Stimulated activated CD4-positive, alpha-beta T cell treated with anti-CD3 and anti-CD28 coated beads, Interleukin-15, amount 100 ng/mL, for 24 hours (primary cell): ENCODE measurements at regions not wholly inside any gene's neighbourhood (a gene's known extent, or its start where the extent isn't known, plus 50 kb on each side); places are given as distances from the start of the nearest gene placed in this dataset.
"Not testable (repeated sequence)": the region's sequence is repeated elsewhere in the genome, so short reads cannot be mapped to it uniquely, and the experiment has no call there.

Experiments used
- DNase-seq: peaks from one replicate; pipeline ENCODE4 v3.0.0-alpha.2; 2020

DNA sequence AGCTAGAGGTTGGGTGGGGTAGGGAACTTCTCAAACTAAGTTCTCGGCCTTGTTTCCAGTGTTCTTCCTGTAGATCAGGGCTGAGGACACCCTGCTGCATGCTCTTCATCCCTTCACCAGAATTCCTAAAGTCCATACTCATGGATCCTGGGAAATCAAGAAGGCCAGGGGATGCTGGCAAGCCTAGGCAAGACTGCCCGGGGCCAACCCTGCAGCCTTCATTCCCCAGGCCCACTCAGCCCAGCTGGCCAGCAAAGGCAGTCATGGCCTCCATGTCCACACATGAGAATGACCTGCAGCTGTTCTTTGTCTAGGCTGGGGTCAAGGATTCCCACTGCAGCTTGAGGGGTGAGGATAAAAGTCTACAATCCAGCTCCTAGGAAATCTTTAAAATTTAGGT is 109.3 kb upstream of the ETV6 start:
- no peak for DNase-seq

DNA sequence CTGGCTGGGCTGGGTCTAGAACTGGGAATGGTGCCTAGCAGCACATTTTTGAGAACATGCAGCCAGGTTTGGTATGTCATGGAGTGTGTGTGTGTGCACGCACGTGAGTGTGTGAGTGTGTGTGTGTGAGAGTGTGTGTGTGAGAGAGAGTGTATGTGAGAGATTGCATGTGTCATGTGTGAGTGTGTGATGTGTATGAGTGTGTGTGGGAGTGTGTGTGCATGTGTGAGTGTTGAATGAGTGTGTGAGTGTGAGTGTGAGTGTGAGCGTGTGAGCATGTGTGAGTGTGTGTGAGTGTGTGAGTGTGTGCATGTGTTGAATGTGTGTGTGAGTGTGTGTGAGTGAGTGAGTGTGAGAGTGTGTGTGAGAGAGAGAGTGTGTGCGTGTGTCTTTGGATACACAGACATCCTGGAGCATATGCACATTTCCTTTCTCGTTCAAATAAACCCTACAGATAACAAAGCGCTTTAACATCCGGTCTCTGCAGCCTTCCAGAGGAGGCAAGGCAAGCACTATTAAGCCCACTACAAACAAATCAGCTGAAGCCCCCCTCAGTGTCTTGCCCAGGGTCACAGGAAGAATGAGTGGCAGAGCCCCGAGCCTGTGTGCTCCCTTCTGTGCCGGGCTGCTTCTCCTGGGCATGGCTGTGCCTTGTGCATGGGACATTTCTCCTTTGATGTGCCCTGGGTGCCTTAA is 108.7 kb upstream of the ETV6 start:
- DNase-seq: no peak

DNA sequence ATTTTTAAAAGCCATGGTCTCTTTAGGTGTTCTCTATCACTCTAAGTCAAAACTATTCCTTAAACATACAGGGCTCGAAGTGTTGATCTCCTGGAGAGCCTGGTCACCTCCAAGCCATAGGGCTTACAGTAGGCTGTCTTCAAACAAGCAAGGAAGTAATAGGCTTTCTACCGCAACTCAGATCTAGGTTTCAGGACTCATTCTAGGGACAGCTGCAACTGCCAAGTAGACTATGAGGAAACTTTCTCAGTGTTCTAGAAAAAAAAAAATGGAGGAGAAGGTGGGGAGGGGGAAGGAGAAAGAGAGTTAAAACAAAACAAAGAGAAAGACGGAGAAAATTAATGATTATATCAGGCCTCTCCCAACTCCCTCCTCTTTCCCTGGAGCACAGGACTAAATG is 106.9 kb upstream of the ETV6 start:
- no peak for DNase-seq

DNA sequence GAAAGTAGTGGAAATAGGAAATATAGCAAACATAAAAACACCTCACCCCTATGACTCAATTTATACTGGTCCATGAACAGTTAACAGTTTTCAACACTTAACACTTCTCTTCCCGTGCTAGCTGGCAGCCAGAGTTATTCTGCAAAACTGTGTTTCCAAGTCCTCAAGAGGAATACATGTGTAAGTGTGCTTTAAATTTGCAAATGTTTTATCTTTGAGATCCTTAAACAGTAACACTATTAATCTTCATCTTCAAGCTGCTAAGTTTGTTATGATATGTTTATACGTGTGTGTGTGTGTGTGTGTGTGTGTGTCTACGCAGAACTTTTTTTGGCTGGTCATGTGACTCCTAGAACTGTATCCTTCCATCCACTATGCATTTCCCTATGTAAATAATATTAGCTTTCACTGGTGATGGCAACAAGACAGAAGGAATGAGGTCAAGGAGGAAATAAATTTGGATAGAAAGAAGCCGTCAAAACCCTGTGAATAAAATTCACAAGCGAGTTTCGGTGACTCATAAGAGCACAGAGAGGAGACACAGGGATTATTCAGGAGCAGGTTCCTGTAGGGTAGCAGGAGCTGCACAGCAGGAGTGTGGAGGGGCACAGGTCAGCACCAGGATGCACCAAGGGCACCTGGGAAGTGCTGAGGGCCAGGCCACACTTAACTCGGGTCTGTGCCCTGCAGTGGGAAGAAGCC is 105.9 kb upstream of the ETV6 start:
- no peak for DNase-seq

DNA sequence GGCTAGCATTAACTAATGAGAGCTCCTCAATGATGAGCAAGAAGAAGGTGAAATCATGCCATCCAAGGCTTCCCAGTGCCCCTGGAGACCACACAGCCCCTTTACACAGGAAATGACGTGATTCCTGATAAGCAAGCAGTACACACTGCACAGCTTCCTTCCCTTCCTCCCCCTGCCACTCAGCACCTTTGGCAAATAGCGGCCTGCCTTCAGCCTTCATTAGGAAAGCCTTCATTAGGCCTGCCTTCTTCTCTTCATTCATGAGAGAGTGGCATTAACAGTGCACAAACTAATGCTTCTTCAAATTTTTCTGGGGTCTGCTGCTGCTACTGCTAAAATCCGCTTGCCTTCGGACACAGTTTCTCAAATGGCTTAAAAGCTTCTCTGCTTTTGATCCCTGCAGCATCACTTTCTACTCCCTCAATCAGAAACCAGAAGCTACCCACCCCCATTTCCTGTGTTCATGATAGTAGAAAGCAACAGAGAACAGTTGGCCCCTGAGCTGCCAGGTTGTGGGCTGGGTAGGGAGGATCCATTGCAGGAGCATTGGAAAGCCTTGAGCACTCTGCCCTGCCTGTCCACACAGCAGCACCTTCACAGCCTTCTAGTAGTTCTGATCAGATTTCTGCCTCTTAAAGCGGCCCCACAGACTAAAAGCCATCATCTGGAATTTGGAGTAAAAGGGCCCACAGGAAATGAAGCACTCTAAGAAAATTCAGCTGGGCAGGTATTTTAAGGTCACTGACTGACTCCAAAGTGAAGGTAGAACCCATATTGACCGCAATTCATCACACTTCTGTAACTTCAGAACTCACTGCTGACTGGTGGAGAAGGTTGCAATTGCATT is 103.8 kb upstream of the ETV6 start:
- peak; percentile 56 for DNase-seq

DNA sequence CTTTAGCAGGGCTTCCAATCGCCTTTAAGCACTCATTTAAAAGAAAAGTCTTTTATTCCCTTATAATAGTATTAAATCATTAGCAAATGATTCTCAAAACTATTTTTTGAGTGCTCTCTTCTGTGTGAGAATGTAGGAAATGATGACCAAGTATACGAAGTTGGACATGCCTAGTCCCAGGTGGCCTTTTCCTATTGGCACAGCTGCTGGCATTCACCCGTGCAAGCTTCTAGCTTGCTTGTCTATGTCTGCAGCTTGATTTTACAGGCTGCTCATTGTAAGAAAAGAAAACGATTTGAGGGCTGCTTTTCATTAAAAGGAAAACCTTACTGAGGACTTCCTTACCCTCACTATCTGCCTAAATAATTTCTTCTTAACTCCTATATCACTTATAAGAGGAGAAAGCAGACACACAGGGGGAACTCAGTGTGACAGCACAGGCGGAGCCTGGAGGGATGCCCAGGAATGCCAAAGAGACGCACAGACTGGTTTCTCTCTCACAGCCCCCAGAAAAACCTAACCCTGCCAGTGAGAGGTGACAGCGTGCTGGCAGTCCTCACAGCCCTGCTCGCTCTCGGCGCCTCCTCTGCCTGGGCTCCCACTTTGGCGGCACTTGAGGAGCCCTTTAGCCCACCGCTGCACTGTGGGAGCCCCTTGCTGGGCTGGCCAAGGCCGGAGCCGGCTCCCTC is 102.7 kb upstream of the ETV6 start:
- DNase-seq: not testable (repeated sequence)

DNA sequence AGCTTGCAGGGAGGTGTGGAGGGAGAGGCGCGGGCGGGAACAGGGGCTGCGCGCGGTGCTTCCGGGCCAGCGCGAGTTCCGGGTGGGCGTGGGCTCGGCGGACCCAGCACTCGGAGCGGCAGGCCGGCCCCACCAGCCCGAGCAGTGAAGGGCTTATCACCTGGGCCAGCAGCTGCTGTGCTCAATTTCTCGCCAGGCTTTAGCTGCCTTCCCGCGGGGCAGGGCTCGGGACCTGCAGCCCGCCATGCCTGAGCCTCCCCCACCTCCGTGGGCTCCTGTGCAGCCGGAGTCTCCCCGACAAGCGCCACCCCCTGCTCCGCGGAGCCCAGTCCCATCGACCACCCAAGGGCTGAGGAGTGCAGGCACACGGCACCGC is 102.2 kb upstream of the ETV6 start:
- DNase-seq: peak; percentile 39

DNA sequence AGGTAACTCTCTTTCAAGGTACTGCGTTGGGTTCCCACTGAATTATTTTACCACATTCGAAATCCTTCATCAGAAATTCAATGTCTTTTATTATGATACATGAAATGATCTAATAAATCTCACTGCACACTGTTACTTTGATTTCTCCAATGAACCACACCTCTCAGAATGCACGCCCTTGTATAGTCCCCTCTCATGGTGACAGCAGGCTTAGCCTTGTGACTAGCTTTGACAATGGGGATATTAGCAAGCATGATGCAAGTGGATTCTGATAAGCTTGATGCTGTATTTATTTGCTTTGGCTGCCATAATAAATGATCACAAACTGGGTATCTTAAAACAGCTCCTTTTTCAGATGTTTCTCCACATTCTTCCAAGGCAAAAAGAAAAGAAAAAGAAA is 100.4 kb upstream of the ETV6 start:
- DNase-seq: no peak

DNA sequence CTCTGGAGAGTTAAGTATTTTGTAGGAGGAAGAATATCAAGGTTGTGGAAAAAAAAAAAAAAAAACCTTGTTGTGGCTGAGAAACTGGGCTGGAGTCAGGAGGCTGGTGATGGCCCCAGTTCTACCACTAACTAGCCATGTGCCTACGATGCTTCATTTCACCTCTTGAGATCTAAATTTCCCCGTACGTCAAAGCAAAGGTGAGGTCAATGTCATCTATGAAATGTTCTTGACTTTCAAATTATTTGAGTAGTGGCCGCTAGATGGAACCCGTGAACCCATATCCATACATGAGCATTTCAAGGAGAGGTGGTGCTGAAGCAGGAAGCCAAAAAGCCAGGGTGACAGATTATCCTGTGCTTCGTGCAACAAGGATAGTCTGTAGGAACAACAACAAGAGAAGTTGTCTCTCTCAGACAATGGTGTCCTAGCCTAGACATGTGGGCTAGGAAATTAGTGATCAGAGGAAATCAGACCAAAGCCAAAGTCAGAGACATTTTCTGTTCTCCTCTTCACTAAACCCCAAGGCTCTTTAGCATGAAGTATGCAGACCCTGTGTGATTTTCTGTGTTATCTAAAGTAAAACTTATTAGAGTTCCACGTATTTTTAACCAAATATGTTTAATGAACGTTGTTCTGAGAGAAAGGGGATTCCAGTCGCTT is 95.5 kb upstream of the ETV6 start:
- DNase-seq: peak; percentile 68

DNA sequence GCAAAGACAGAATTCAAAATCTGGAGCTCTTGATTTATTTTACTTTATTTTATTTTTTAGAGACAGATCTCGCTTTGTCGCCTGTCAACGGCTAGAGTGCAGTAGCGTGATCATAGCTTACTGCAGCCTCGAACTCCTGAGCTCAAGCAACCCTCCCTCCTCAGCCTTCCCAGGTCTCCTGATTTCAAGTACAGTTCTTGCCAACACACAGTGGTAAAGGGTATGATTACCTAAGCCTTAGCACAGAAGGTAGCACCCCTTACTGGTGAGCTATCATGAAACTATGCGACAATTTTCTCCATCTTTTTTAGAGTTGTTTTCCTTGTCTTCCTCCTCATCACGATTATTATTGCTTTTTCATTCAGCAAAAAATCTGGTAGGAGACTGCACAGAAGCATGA is 94.3 kb upstream of the ETV6 start:
- no peak for DNase-seq

DNA sequence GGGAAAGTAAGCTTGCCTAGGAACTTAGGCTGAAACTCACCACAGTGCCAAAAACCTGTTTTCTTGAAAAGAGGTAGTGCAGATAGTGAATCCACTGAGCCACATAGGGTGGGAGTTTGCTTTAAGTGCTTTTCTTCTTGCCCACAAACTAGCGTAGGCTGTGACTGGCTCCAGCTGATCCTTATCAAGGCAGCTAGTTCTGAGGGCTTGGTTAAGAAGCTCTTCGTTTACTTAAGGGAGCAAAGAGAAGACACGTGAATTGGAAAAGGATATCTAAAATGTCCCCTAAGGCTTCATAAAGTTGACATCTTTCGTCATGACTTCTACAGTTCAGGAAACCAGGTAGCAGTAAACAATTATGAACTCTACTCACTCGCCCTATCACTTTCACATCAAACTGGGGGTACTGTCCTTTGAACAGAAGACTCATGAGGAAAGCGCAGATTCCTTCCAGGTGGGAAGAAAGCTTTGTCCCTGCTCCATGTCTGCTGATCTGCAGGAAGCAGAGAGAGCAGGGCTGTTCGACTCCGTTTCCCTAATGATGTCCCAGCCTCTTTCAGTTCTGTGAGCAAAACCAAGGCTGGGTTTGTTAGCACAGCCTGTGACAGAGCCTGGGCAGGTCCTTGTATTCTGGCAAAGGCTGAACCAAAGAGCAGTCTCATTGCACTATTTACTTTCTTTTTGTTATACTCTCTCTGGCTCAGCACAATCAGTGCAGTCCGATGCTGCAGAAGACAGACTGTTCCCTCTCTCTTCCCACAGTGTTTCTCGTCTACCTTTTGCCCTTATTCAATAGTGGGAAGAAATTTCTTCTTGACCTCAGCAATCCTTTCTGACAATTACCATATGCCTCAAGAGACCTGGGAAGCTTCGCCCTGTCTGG is 93.5 kb upstream of the ETV6 start:
- peak; percentile 37 for DNase-seq

DNA sequence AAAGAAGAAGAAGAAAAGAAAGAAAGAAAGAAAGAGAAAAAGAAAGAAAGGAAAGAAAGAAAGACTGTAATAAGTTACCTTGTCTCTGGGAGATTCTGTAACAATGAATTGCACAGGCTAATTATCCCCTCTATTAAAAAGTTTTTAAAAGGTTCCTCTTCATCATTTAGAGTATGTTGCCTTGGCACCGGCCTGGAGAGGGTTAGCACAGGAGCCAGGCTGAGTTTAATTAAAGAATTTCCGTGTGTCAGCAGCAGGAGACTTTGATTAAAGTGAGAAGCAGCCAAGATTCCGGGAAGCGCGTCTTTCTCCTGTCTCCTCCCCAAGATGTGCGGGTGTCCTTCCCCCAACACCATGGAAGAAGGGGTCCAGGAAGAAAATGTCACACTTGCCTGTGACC is 92.8 kb upstream of the ETV6 start:
- no peak for DNase-seq

DNA sequence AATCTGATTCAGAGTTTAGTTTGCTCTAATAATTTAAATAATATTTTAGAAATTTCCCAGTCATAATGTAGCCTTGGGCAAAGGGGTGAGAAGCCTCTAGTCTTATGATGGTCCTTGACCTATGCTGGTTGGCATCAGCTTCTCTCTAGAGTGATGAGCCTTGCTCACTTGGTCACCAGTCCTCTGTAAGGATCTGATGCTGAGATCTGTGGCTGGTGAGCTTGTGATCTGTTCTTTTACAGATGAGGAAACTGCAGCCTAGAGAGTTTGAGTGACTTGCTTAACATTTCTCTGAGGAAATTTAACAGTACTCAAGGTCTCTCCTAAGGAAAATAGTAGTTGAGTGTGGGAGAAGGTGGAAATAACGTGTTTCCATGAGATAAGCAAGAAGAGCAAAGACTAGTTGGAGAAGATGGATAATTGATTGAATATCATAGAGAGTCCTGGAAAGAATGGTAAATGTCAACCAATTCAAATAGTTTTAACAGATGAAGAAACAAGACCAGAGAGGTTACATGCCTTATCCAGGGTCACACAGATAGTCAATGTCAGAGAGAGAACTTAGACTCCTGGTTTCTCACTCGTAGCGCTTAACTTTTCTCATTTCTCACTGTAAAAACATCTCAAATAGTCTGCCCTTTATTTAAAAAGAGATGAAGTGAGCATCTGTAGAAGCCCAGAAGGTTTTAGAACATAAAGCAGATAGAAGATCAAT is 89.7 kb upstream of the ETV6 start:
- no peak for DNase-seq

DNA sequence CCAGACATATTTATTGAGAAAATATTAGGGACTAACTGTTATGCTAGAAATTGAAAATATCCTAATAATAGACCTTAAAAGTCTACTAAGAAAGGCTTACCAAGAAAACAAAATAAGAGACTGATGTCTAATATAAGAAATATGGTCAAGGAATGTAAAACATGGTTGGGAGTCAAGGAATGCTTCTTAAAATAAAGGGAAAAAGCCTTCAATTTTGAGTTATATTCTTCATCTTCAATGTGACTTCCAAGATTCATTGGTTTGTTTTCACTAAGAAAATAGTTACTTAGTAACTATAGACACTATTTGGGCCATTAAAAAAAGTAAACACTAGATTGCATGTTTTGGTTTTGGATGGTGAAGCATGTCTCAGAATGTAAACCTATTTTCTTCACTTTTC is 88.1 kb upstream of the ETV6 start:
- no peak for DNase-seq

DNA sequence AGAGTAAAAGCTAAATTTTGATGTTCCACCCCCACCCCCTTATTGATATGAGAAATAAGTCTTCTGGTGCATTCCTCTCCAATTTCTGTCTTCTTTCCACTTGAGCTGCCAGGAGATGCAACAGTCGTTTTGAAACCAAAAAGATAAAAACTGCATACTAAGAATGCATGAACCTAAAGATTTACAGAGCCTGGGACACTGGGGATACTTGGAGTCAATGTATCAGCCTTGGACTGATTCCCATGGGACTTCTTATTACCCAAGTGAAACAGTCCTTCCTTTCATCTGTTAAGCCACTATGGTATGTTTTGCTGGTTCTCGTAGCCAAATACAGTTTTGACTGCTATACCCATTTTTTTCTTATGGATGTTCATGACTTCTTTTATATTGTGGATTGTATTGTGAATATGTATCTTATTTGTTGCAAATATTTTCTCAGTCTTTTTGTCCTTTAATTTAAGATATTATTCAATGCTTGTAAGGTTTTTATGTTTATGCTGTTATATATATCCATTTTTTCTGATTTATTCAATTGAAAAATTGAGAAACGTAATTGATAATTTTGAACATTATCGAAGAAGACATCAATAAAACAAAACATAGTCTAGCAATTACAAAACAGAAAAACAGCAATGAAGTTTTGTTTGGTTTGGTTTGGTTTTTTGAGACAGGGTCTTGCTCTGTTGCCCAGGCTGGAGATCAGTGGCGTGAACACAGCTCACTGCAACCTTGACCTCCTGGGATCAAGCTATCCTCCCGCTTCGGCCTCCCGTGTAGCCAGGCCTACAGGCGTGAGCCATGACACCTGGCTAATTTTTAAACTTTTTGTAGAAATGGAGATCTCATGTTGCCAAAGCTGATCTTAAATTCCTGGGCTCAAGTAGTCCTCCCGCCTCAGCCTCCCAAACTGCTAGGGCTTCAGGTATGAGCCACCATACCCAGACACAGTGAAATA is 85.4 kb upstream of the ETV6 start:
- DNase-seq: no peak

DNA sequence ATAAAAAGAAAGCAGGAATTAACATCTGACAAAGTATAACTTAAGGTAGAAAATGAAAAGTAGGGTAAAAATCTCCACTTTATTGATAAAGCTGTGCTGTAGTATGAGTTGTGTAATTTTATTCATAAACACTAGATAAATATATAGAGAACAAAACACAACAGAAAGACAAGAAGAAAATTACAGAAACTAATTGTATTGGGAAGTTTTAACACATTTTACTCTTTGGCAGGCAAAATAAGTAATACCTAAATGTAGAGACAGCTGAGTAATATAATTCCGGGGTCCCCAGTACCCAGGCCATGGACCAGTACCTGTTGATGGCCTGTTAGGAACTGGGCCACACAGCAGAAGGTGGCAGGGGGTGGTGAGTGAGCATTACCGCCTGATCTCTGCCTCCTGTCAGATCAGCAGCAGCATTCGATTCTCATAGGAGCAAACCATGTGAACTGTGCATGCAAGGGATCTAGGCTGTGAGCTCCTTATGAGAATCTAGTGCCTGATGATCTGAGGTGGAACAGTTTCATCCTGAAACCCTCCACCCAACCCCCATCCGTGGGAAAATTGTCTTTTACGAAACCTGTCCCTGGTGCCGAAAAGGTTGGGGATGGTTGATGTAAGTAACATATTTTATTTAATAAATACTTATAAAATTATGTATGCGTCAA is 84.4 kb upstream of the ETV6 start:
- DNase-seq: no peak

DNA sequence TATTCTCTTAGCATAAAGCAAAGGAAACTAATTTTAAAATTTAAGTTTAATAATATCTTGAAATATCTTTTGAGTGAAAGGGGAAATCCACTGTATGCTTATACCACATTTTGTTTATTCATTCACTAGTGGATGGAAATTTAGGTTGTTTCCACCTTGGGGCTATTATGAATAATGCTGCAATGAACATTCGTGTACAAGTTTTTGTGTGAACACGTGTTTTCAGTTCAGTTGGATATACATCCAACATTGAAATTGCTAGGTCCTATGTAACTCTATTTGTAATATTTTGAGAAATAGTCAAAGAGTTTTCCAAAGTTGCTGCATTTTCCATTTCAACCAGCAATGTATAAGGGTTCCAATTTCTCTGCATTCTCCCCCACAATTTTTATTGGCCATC is 83.7 kb upstream of the ETV6 start:
- DNase-seq: no peak

DNA sequence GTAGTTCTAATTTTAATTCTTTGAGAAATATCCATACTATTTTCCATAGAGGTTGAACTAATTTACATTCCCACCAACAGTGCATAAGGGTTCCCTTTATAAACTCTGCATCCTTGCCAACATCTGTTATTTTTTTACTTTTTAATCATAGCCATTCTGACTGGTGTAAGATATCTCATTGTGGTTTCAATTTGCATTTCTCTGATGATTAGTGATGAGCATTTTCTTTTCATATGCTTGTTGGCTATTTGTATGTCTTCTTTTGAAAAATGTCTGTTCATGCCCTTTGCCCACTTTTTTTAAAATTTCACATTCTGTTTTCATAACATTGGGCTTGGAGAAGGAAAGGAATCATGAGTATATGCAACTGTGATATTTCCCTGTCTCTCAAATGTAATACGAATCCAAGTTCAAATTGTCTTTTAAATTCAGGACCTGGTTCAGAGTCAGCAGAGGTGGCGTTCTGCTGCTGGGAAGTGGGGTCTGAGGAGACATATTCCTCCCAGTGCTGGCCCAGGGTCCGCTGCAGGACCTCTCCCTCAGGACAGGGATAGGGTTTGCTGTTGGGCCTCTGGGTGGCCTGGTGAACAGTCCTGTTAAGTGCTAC is 81.2 kb upstream of the ETV6 start:
- DNase-seq: no peak
